H9 (cell line): ENCODE measurements at regions not wholly inside any gene's neighbourhood (a gene's known extent, or its start where the extent isn't known, plus 50 kb on each side); places are given as distances from the start of the nearest gene placed in this dataset.

Experiments used
- DNase-seq: peaks from one replicate; pipeline ENCODE4 v3.0.0-alpha.2; 2017
- H2AFZ ChIP-seq: one replicate; pipeline ENCODE4 v1.6.1; 2013; ENCODE audit warnings: mild to moderate bottlenecking, low read length, control low read depth, moderate library complexity
- H2AK5ac ChIP-seq: 2 replicates; pipeline ENCODE4 v1.6.1; 2013; ENCODE audit warnings: low read length, control low read depth, mixed read lengths; ENCODE audit not compliant: insufficient read length
- H2BK120ac ChIP-seq: one replicate; pipeline ENCODE4 v1.6.1; 2013; ENCODE audit warnings: low read depth, mild to moderate bottlenecking, low read length, control low read depth, inconsistent platforms; ENCODE audit not compliant: poor library complexity, severe bottlenecking
- H2BK12ac ChIP-seq: 2 replicates; pipeline ENCODE4 v1.6.1; 2013; ENCODE audit warnings: low read length, control low read depth, mixed read lengths, low read depth; ENCODE audit not compliant: insufficient read length
- H2BK15ac ChIP-seq: 2 replicates; pipeline ENCODE4 v1.6.1; 2013; ENCODE audit warnings: low read depth, low read length, control low read depth
- H2BK20ac ChIP-seq: one replicate; pipeline ENCODE4 v1.6.1; 2013; ENCODE audit warnings: low read depth, mild to moderate bottlenecking, low read length, control low read depth, inconsistent platforms; ENCODE audit not compliant: poor library complexity, severe bottlenecking
- H2BK5ac ChIP-seq: 2 replicates; pipeline ENCODE4 v1.6.1; 2013; ENCODE audit warnings: low read length, control low read depth, mixed read lengths; ENCODE audit not compliant: insufficient read length
- H3K14ac ChIP-seq: 2 replicates; pipeline ENCODE4 v1.6.1; 2013; ENCODE audit warnings: low read length, control low read depth; ENCODE audit not compliant: insufficient read depth
- H3K18ac ChIP-seq: 2 replicates; pipeline ENCODE4 v1.6.1; 2013; ENCODE audit warnings: low read depth, mild to moderate bottlenecking, mixed read lengths, low read length, control low read depth; ENCODE audit not compliant: insufficient read length
- H3K23ac ChIP-seq: 2 replicates; pipeline ENCODE4 v1.6.1; 2013; ENCODE audit warnings: low read length, control low read depth, mixed read lengths, low read depth; ENCODE audit not compliant: insufficient read length
- H3K23me2 ChIP-seq: 2 replicates; pipeline ENCODE4 v1.6.1; 2013; ENCODE audit warnings: low read depth, mild to moderate bottlenecking, mixed read lengths, low read length, control low read depth; ENCODE audit not compliant: insufficient read length, poor library complexity, severe bottlenecking
- H3K27ac ChIP-seq: 2 replicates; pipeline ENCODE4 v1.5.1; 2013; ENCODE audit warnings: low read length, control low read depth, mixed read lengths, low read depth; ENCODE audit not compliant: insufficient read length
- H3K27me3 ChIP-seq: 2 replicates; pipeline ENCODE4 v1.6.1; 2013; ENCODE audit warnings: low read length, control low read depth, inconsistent platforms; ENCODE audit not compliant: insufficient read depth
- H3K4ac ChIP-seq: 2 replicates; pipeline ENCODE4 v1.6.1; 2013; ENCODE audit warnings: low read depth, mild to moderate bottlenecking, control low read depth, inconsistent platforms, low read length, moderate library complexity
- H3K4me1 ChIP-seq: 2 replicates; pipeline ENCODE4 v1.6.1; 2013; ENCODE audit warnings: low read length, control low read depth, inconsistent platforms; ENCODE audit not compliant: insufficient read depth
- H3K4me2 ChIP-seq: 2 replicates; pipeline ENCODE4 v1.6.1; 2013; ENCODE audit warnings: low read length, control low read depth, mixed read lengths; ENCODE audit not compliant: insufficient read length, insufficient read depth
- H3K56ac ChIP-seq: 2 replicates; pipeline ENCODE4 v1.6.1; 2013; ENCODE audit warnings: low read depth, mild to moderate bottlenecking, mixed read lengths, low read length, control low read depth; ENCODE audit not compliant: insufficient read length
- H3K79me1 ChIP-seq: 2 replicates; pipeline ENCODE4 v1.6.1; 2013; ENCODE audit warnings: low read depth, mild to moderate bottlenecking, moderate library complexity, low read length, control low read depth, inconsistent platforms; ENCODE audit not compliant: insufficient read depth, poor library complexity, severe bottlenecking
- H3K79me2 ChIP-seq: 2 replicates; pipeline ENCODE4 v1.6.1; 2013; ENCODE audit warnings: low read length, control low read depth, inconsistent platforms; ENCODE audit not compliant: insufficient read depth
- H3K9ac ChIP-seq: 2 replicates; pipeline ENCODE4 v1.6.1; 2013; ENCODE audit warnings: low read length, control low read depth, mixed read lengths; ENCODE audit not compliant: insufficient read length; ENCODE audit errors: extremely low read depth
- H3K9me3 ChIP-seq: one replicate; pipeline ENCODE4 v1.6.1; 2013; ENCODE audit warnings: low read depth, low read length, inconsistent platforms; ENCODE audit not compliant: control insufficient read depth
- H3T11ph ChIP-seq: one replicate; pipeline ENCODE4 v1.6.1; 2013; ENCODE audit warnings: mild to moderate bottlenecking, low read length, control low read depth, inconsistent platforms
- H4K20me1 ChIP-seq: one replicate; pipeline ENCODE4 v1.6.1; 2013; ENCODE audit not compliant: control insufficient read depth, insufficient read length, insufficient read depth
- H4K5ac ChIP-seq: 2 replicates; pipeline ENCODE4 v1.6.1; 2013; ENCODE audit warnings: low read depth, mild to moderate bottlenecking, mixed read lengths, low read length, control low read depth; ENCODE audit not compliant: insufficient read length
- H4K8ac ChIP-seq: replicated peaks from 2 replicates; pipeline ENCODE4 v1.6.1; 2013; ENCODE audit warnings: low read length, control low read depth, mixed read lengths, low read depth; ENCODE audit not compliant: insufficient read length
- H4K91ac ChIP-seq: 2 replicates; pipeline ENCODE4 v1.6.1; 2013; ENCODE audit warnings: low read depth, mild to moderate bottlenecking, moderate library complexity, mixed read lengths, low read length, control low read depth; ENCODE audit not compliant: insufficient read length
- H3K27ac Mint-ChIP-seq, 3 experiments: 2 replicates in 2 of 3; 3 replicates in 1 of 3; pipeline ENCODE4 v1.8.0; 2020 to 2021; ENCODE audit warnings: mixed read lengths in 3 of 3, mild to moderate bottlenecking in 1 of 3, moderate library complexity in 1 of 3
- H3K27me3 Mint-ChIP-seq: 2 replicates; pipeline ENCODE4 v1.8.0; 2021; ENCODE audit warnings: low read depth, mild to moderate bottlenecking, moderate library complexity, mixed read lengths
- H3K36me3 Mint-ChIP-seq, 3 experiments: 2 replicates in 2 of 3; 3 replicates in 1 of 3; pipeline ENCODE4 v1.8.0; 2020 to 2021; ENCODE audit warnings: low read depth in 3 of 3, mixed read lengths in 3 of 3; ENCODE audit not compliant: insufficient read depth in 1 of 3
- H3K4me1 Mint-ChIP-seq, 2 experiments: 2 replicates each; pipeline ENCODE4 v1.8.0; 2020; ENCODE audit warnings: mixed read lengths in 2 of 2
- H3K4me3 Mint-ChIP-seq, 2 experiments: 2 replicates in 1 of 2; 3 replicates in 1 of 2; pipeline ENCODE4 v1.8.0; 2020 to 2021; ENCODE audit warnings: mild to moderate bottlenecking in 2 of 2, mixed read lengths in 2 of 2, moderate library complexity in 1 of 2
- H3K9me3 Mint-ChIP-seq, 2 experiments: 2 replicates in 1 of 2; 3 replicates in 1 of 2; pipeline ENCODE4 v1.8.0; 2020; ENCODE audit warnings: mild to moderate bottlenecking in 2 of 2, mixed read lengths in 2 of 2, moderate library complexity in 1 of 2
- WGBS: extraction: QIAGEN DNeasy Blood & Tissue Kit; methylation state at CpG from one replicate; pipeline ENCODE4 v1.1.7; 2013; ENCODE audit warnings: missing lambda C conversion rate, low lambda C conversion rate, mixed read lengths; ENCODE audit not compliant: insufficient read length; ENCODE audit errors: extremely low coverage; 5-methylcytosine and 5-hydroxymethylcytosine counted together
- TF ChIP-seq, protein P1 (sequence below): fragments of 200-600 bp; sonication (generic); conservative IDR thresholded peaks from 3 replicates; pipeline ENCODE4 v1.8.0; 2021; ENCODE audit warnings: antibody characterized with exemption, mild to moderate bottlenecking

GRCh38 chr13:74920920-74921319, 561.0 kb downstream of the TBC1D4 start:
- Histone ChIP-seq H2BK5ac (no peak overlapping the region), H2BK12ac (no peak overlapping the region), H2BK20ac (no peak overlapping the region), H3K27me3 (no peaks in the 10 kb centered on the region), H3K18ac (no peak overlapping the region), H3K56ac (no peak overlapping the region), H2AK5ac (no peak overlapping the region), H4K91ac (no peak overlapping the region), H4K20me1 (no peaks in the 10 kb centered on the region), H3K4me2 (no peak overlapping the region), H2BK120ac (no peak overlapping the region), H3K9me3 (no peaks in the 10 kb centered on the region), H3K4me1 (no peaks in the 10 kb centered on the region), H3K4ac (no peak overlapping the region), H2AFZ (no peak overlapping the region), H3K79me1 (no peaks in the 10 kb centered on the region), H3K23me2 (no peaks in the 10 kb centered on the region), H3K27ac (no peak overlapping the region), H3K79me2 (no peaks in the 10 kb centered on the region), H3K9ac (no peak overlapping the region), H4K8ac (no peak overlapping the region), H3K23ac (no peak overlapping the region), H4K5ac (no peak overlapping the region), H3K14ac (no peak overlapping the region), H2BK15ac (no peak overlapping the region), H3T11ph (no peak overlapping the region)
- Mint-ChIP-seq H3K9me3 (peaks cover 4 to 8% of the 10 kb centered on the region in 2 experiments; a peak in 4 of 5 replicates), H3K27ac (no peak overlapping the region), H3K36me3 (peaks cover 0 to 6% (median 4%) of the 10 kb centered on the region in 3 experiments; a peak in 3 of 7 replicates), H3K4me1 (peaks cover 13 to 14% of the 10 kb centered on the region in 2 experiments), H3K4me3 (no peak overlapping the region), H3K27me3 (no peaks in the 10 kb centered on the region)
- TF ChIP-seq, protein P1, sequence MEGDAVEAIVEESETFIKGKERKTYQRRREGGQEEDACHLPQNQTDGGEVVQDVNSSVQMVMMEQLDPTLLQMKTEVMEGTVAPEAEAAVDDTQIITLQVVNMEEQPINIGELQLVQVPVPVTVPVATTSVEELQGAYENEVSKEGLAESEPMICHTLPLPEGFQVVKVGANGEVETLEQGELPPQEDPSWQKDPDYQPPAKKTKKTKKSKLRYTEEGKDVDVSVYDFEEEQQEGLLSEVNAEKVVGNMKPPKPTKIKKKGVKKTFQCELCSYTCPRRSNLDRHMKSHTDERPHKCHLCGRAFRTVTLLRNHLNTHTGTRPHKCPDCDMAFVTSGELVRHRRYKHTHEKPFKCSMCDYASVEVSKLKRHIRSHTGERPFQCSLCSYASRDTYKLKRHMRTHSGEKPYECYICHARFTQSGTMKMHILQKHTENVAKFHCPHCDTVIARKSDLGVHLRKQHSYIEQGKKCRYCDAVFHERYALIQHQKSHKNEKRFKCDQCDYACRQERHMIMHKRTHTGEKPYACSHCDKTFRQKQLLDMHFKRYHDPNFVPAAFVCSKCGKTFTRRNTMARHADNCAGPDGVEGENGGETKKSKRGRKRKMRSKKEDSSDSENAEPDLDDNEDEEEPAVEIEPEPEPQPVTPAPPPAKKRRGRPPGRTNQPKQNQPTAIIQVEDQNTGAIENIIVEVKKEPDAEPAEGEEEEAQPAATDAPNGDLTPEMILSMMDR: no peak
- DNase-seq: no peak
- no CpG with 5 or more reads among the region's 3 CpGs for WGBS
